Adrenal gland (tissue), 5 donors: ENCODE measurements at regions not wholly inside any gene's neighbourhood (a gene's known extent, or its start where the extent isn't known, plus 50 kb on each side); places are given as distances from the start of the nearest gene placed in this dataset.

ENCODE experiments used
- CTCF ChIP-seq, 6 experiments: fragments of 450-650 bp in 4 of 6; fragments of 200-600 bp in 2 of 6; sonication (generic) in 1 of 6; IDR thresholded peaks; 1 replicate in 5 of 6; 2 replicates in 1 of 6; pipeline versions ENCODE4 v1.5.1 to v1.8.0; 2016 to 2021; ENCODE audit warnings: antibody characterized with exemption in 6 of 6, mild to moderate bottlenecking in 2 of 6, moderate library complexity in 1 of 6
- POLR2A ChIP-seq, 2 donors: fragments of 450-650 bp; IDR thresholded peaks; one replicate each; pipeline ENCODE4 v1.6.1; 2017; ENCODE audit warnings: antibody characterized with exemption in 2 of 2, mild to moderate bottlenecking in 2 of 2, moderate library complexity in 1 of 2
- donor health status: DM: no; HTN: no; CAD: no.

GRCh38 chr4:138828926-138829325 lies 186.7 kb upstream of the NOCT start:
- TF ChIP-seq CTCF (IDR thresholded peaks at IDR 0.05) (no peak), POLR2A (IDR thresholded peaks at IDR 0.05) (no peak)
